GM23248 (cell line): ENCODE measurements at regions not wholly inside any gene's neighbourhood (a gene's known extent, or its start where the extent isn't known, plus 50 kb on each side); places are given as distances from the start of the nearest gene placed in this dataset.

Experiments used
- DNase-seq: peaks from one replicate; pipeline ENCODE4 v3.0.0-alpha.2; 2015
- H2AFZ ChIP-seq: fragments of 200-600 bp; sonication (generic); 2 replicates; pipeline ENCODE4 v1.6.1; 2016; ENCODE audit warnings: antibody characterized with exemption
- H3F3A ChIP-seq: fragments of 200-600 bp; sonication (generic); 2 replicates; pipeline ENCODE4 v1.6.1; 2016; ENCODE audit warnings: mild to moderate bottlenecking, antibody characterized with exemption, mixed run types; ENCODE audit not compliant: insufficient read depth
- H3K27ac ChIP-seq: fragments of 200-600 bp; sonication (generic); 2 replicates; pipeline ENCODE4 v1.5.1; 2016; ENCODE audit warnings: mild to moderate bottlenecking
- H3K27me3 ChIP-seq: fragments of 200-600 bp; sonication (generic); replicated peaks from 2 replicates; pipeline ENCODE4 v1.6.1; 2016; ENCODE audit warnings: mild to moderate bottlenecking; ENCODE audit not compliant: insufficient read depth
- H3K36me3 ChIP-seq: fragments of 200-600 bp; sonication (generic); 2 replicates; pipeline ENCODE4 v1.6.1; 2016; ENCODE audit warnings: low read depth, mild to moderate bottlenecking
- H3K4me1 ChIP-seq: fragments of 200-600 bp; sonication (generic); 2 replicates; pipeline ENCODE4 v1.6.1; 2016; ENCODE audit warnings: mild to moderate bottlenecking; ENCODE audit not compliant: insufficient read depth
- H3K4me2 ChIP-seq: fragments of 200-600 bp; sonication (generic); one replicate; pipeline ENCODE4 v1.6.1; 2016; ENCODE audit warnings: mild to moderate bottlenecking; ENCODE audit not compliant: unreplicated experiment
- H3K4me3 ChIP-seq: fragments of 200-600 bp; sonication (generic); 2 replicates; pipeline ENCODE4 v1.5.1; 2016; ENCODE audit warnings: mild to moderate bottlenecking
- H3K79me2 ChIP-seq: fragments of 200-600 bp; sonication (generic); 2 replicates; pipeline ENCODE4 v1.6.1; 2016; ENCODE audit warnings: mild to moderate bottlenecking; ENCODE audit not compliant: insufficient read depth
- H3K9ac ChIP-seq: fragments of 200-600 bp; sonication (generic); 2 replicates; pipeline ENCODE4 v1.6.1; 2016; ENCODE audit warnings: mild to moderate bottlenecking
- H3K9me2 ChIP-seq: fragments of 200-600 bp; sonication (generic); 2 replicates; pipeline ENCODE4 v1.6.1; 2016; ENCODE audit warnings: mixed run types, mild to moderate bottlenecking, moderate library complexity; ENCODE audit not compliant: insufficient read depth
- H3K9me3 ChIP-seq: fragments of 200-600 bp; sonication (generic); one replicate; pipeline ENCODE4 v1.6.1; 2017; ENCODE audit warnings: low read depth
- H4K20me1 ChIP-seq: fragments of 200-600 bp; sonication (generic); 2 replicates; pipeline ENCODE4 v1.6.0; 2016; ENCODE audit not compliant: insufficient read depth
- EZH2 ChIP-seq: fragments of 200-600 bp; sonication (generic); IDR thresholded peaks from 2 replicates; pipeline ENCODE4 v1.6.1; 2018; ENCODE audit warnings: antibody characterized with exemption, mild to moderate bottlenecking; ENCODE audit not compliant: insufficient read depth, poor library complexity, severe bottlenecking
- EZH2phosphoT487 ChIP-seq: fragments of 200-600 bp; sonication (generic); IDR thresholded peaks from 2 replicates; pipeline ENCODE4 v1.6.1; 2018; ENCODE audit warnings: antibody characterized with exemption, moderate library complexity, mild to moderate bottlenecking, low read depth; ENCODE audit not compliant: insufficient read depth
- WGBS, 2 experiments: methylation state at CpG; one replicate each; pipeline ENCODE4 v1.1.6; 2015 to 2017; ENCODE audit warnings: low lambda C conversion rate in 2 of 2, low coverage in 1 of 2; ENCODE audit errors: missing lambda C conversion rate in 2 of 2; 5-methylcytosine and 5-hydroxymethylcytosine counted together
- in situ Hi-C: fragments of 300-500 bp; cut with MboI; formaldehyde crosslinking; loops from 2 replicates; pipeline ENCODE4 v1.15.0; 2020

DNA sequence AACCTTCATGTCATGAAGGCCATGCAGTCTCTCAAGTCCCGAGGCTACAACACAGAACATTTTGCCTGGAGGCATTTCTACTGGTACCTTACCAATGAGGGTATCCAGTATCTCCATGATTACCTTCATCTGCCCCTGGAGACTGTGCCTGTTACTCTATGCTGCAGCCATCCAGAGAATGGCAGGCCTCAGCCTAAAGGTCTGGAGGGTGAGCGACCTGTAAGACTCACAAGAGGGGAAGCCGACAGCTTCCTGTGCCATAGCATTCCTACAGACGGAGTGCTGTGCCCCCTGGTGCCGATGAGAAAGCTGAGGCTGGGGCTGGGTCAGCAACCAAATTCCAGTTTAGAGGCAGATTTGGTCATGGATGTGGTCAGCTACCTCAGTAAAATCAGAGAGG, 51.3 kb upstream of the CADPS start:
- Histone ChIP-seq H3F3A (peaks cover 21% of the 10 kb centered on the region), H3K4me2 (no peak overlapping the region), H3K9me3 (no peaks in the 10 kb centered on the region), H3K27me3 (no peaks in the 10 kb centered on the region), H4K20me1 (no peaks in the 10 kb centered on the region), H3K4me3 (no peak overlapping the region), H3K9ac (no peak overlapping the region), H3K9me2 (peaks cover 4% of the 10 kb centered on the region; the same call in 1 of the 2 replicates), H3K4me1 (peaks cover 19% of the 10 kb centered on the region), H3K27ac (no peak overlapping the region), H2AFZ (no peak overlapping the region), H3K79me2 (no peaks in the 10 kb centered on the region), H3K36me3 (no peaks in the 10 kb centered on the region)
- no peak for DNase-seq
- no peak for TF ChIP-seq EZH2phosphoT487
- no peak for TF ChIP-seq EZH2
- WGBS, 2 experiments = 43 to 49% methylated on average over 5 of the region's 5 CpGs
- in situ Hi-C loops = no loop called here

DNA sequence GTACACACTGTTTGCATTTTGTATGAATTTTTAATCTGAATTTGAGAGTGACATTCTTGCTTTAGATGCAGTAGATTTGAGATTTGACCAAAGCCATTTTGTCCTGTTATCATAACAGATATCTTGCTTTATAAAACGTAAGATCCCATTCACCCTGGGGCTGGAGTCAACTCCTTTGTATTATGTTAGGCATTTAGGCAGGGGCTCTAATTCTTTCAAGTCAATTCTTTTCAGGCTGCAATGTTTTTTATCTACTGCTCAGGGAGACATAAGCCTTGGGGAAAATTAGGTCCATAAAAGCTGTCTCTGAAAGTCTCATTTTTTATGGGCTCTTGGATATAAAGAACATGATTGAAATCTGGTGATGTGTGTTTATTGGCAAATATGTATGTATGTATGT, 53.0 kb upstream of the CADPS start:
- 76% methylated on average over 1 of the region's 1 CpG for WGBS, 2 experiments
- in situ Hi-C loops = no loop called here
- H3K4me3 ChIP-seq = no peak overlapping the region

DNA sequence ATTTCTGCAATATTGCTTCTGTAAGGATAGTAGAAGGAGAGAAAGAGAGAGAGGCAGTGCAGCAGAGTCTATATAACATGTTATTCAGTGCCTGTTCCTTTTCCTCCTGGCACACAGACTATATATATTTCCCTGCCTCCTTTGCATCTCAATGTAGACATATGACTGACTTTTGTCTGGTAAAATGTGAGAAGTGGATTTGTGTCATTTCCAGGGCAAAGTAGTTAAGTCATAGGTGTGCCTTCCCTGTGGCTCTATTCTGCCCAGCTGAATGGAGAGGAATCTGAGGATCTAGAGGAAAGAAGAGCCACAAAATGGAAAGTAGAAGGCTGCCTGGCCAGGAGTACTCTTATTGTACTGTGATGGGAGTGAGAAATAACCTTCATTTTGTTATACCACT, 54.6 kb upstream of the CADPS start:
- no peak overlapping the region for H3K27ac ChIP-seq
- no peaks in the 10 kb centered on the region for H3K9me3 ChIP-seq
- peaks cover 4% of the 10 kb centered on the region; the same call in 1 of the 2 replicates for H3K9me2 ChIP-seq
- H3K36me3 ChIP-seq = no peaks in the 10 kb centered on the region
- H4K20me1 ChIP-seq = no peaks in the 10 kb centered on the region
- no peaks in the 10 kb centered on the region for H3K79me2 ChIP-seq
- DNase-seq = no peak
- no peaks in the 10 kb centered on the region for H3K27me3 ChIP-seq
- H3K4me3 ChIP-seq = no peak overlapping the region
- H3F3A ChIP-seq = no peaks in the 10 kb centered on the region
- no peak overlapping the region for H2AFZ ChIP-seq
- no peak overlapping the region for H3K4me2 ChIP-seq
- H3K4me1 ChIP-seq = no peaks in the 10 kb centered on the region
- in situ Hi-C loops = no loop called here
- H3K9ac ChIP-seq = no peak overlapping the region
- TF ChIP-seq EZH2 = no peak

More for the DNA sequence above, 53.0 kb upstream of the CADPS start:
- Histone ChIP-seq H3F3A (0 out of 2 replicates have a peak, but pooled peaks cover 4% of the 10 kb centered on the region), H4K20me1 (no peaks in the 10 kb centered on the region), H3K4me1 (peaks cover 3% of the 10 kb centered on the region), H3K27ac (no peak overlapping the region), H3K9ac (no peak overlapping the region), H3K4me2 (no peak overlapping the region), H3K36me3 (no peaks in the 10 kb centered on the region), H3K9me2 (peaks cover 4% of the 10 kb centered on the region; the same call in 1 of the 2 replicates), H2AFZ (no peak overlapping the region), H3K27me3 (no peaks in the 10 kb centered on the region), H3K9me3 (no peaks in the 10 kb centered on the region), H3K79me2 (no peaks in the 10 kb centered on the region)
- no peak for TF ChIP-seq EZH2
- no peak for DNase-seq

DNA sequence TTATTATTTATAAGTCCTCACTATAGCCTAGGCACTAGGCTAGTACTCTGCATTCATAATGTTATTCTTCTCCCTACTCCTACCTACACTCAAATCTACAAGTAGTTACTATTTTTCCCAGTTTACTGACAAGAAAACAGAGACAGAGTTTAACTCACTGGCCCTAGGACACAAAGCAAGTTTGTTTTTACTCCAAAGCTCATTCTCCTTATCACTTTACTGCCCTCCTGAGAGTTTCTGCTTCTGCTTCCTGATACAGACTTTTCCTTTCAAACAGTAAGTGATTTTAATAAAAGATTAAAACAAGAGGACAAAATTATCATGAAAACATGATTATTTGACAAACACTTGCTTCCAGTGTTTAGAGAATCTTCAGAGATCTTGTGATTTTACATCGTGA, 60.6 kb upstream of the CADPS start:
- H3K4me2 ChIP-seq = no peak overlapping the region
- H3K4me3 ChIP-seq = no peak overlapping the region
- H3K9me3 ChIP-seq = no peaks in the 10 kb centered on the region
- no peaks in the 10 kb centered on the region for H3K27me3 ChIP-seq
- no peak overlapping the region for H2AFZ ChIP-seq
- no peaks in the 10 kb centered on the region for H3F3A ChIP-seq
- H3K4me1 ChIP-seq = peaks cover 6% of the 10 kb centered on the region
- no peak overlapping the region for H3K9ac ChIP-seq
- H3K9me2 ChIP-seq = no peaks in the 10 kb centered on the region
- in situ Hi-C loops = no loop called here
- WGBS, 2 experiments = 17 to 45% methylated on average over 1 of the region's 1 CpG
- no peaks in the 10 kb centered on the region for H3K36me3 ChIP-seq
- H4K20me1 ChIP-seq = no peaks in the 10 kb centered on the region
- DNase-seq = no peak
- no peak for TF ChIP-seq EZH2phosphoT487
- no peaks in the 10 kb centered on the region for H3K79me2 ChIP-seq
- no peak overlapping the region for H3K27ac ChIP-seq

DNA sequence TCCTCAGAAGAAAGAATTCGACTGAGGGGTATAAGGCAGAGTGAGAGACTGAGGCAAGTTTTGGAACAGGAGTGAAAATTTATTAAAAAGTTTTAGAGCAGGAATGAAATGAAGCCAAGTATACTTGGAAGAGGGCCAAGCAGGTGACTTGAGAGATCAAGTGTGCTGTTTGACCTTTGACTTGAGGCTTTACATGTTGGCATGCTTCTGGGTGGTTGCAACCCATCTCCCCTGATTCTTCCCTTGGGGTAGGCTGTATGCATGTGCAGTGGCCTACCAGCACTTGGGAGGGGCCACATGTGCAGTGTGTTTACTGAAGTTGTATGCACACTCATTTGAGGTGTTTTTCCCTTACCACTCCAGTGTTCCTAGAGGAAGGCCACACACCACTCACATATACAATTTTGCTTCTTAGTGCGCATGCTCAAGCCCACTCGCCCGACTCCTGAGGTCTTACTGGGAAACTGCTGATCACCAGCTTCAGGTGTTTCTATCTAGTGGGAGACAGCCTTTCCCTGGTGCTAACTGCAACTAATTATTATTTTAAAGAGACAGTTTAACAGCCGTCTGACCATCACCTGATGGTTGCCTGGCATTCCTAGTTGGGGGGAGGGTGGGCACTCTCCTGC, 61.5 kb upstream of the CADPS start:
- no peak for DNase-seq
- WGBS, 2 experiments = 71 to 76% methylated on average over 5 of the region's 5 CpGs
- Histone ChIP-seq H3K9me2 (no peaks in the 10 kb centered on the region), H3K36me3 (no peaks in the 10 kb centered on the region), H3K9me3 (no peaks in the 10 kb centered on the region), H3F3A (no peaks in the 10 kb centered on the region), H3K4me1 (peaks cover 12% of the 10 kb centered on the region), H3K4me2 (no peak overlapping the region), H3K4me3 (no peak overlapping the region), H4K20me1 (no peaks in the 10 kb centered on the region), H3K79me2 (no peaks in the 10 kb centered on the region), H2AFZ (no peak overlapping the region), H3K27ac (no peak overlapping the region), H3K9ac (no peak overlapping the region), H3K27me3 (no peaks in the 10 kb centered on the region)
- in situ Hi-C loops = no loop called here
- TF ChIP-seq EZH2 (no peak), EZH2phosphoT487 (no peak)
